Nephron (organoid): ENCODE measurements at regions not wholly inside any gene's neighbourhood (a gene's known extent, or its start where the extent isn't known, plus 50 kb on each side); places are given as distances from the start of the nearest gene placed in this dataset.

ENCODE experiments used
- H3K27ac Mint-ChIP-seq, 3 experiments: 2 replicates each; pipeline ENCODE4 v1.8.0; 2020; ENCODE audit warnings: mixed read lengths in 3 of 3, mild to moderate bottlenecking in 2 of 3, moderate library complexity in 1 of 3
- H3K27me3 Mint-ChIP-seq: 2 replicates; pipeline ENCODE4 v1.8.0; 2021; ENCODE audit warnings: low read depth, mild to moderate bottlenecking, moderate library complexity, mixed read lengths
- H3K36me3 Mint-ChIP-seq: 2 replicates; pipeline ENCODE4 v1.8.0; 2020; ENCODE audit warnings: low read depth, mixed read lengths
- H3K4me1 Mint-ChIP-seq: 2 replicates; pipeline ENCODE4 v1.8.0; 2020; ENCODE audit warnings: mixed read lengths
- H3K4me3 Mint-ChIP-seq, 3 experiments: 2 replicates each; pipeline ENCODE4 v1.8.0; 2020; ENCODE audit warnings: mild to moderate bottlenecking in 3 of 3, mixed read lengths in 3 of 3, moderate library complexity in 2 of 3
- H3K9me3 Mint-ChIP-seq: 2 replicates; pipeline ENCODE4 v1.8.0; 2020; ENCODE audit warnings: mixed read lengths
- TF ChIP-seq, protein P1 (sequence below), 3 experiments: fragments of 200-600 bp; sonication (generic); IDR thresholded peaks; one replicate each; pipeline ENCODE4 v1.5.0; 2021; ENCODE audit warnings: antibody characterized with exemption in 3 of 3; ENCODE audit not compliant: unreplicated experiment in 3 of 3

- Mint-ChIP-seq H3K27ac (no peak overlapping the region), H3K27me3 (no peaks in the 10 kb centered on the region), H3K36me3 (no peaks in the 10 kb centered on the region), H3K9me3 (peaks cover 2% of the 10 kb centered on the region), H3K4me1 (peaks cover 11% of the 10 kb centered on the region), H3K4me3 (no peak overlapping the region)
- TF ChIP-seq, protein P1, sequence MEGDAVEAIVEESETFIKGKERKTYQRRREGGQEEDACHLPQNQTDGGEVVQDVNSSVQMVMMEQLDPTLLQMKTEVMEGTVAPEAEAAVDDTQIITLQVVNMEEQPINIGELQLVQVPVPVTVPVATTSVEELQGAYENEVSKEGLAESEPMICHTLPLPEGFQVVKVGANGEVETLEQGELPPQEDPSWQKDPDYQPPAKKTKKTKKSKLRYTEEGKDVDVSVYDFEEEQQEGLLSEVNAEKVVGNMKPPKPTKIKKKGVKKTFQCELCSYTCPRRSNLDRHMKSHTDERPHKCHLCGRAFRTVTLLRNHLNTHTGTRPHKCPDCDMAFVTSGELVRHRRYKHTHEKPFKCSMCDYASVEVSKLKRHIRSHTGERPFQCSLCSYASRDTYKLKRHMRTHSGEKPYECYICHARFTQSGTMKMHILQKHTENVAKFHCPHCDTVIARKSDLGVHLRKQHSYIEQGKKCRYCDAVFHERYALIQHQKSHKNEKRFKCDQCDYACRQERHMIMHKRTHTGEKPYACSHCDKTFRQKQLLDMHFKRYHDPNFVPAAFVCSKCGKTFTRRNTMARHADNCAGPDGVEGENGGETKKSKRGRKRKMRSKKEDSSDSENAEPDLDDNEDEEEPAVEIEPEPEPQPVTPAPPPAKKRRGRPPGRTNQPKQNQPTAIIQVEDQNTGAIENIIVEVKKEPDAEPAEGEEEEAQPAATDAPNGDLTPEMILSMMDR (IDR thresholded peaks at IDR 0.05; ENCODE audit: unreplicated experiment in 3 of 3) = no peak
Observed at GRCh38 chr7:125391921-125392320, 462.3 kb upstream of the POT1 start.

GRCh38 chr7:125390981-125391380, 461.4 kb upstream of the POT1 start:
- H3K9me3 Mint-ChIP-seq = peaks cover 2% of the 10 kb centered on the region
- H3K4me1 Mint-ChIP-seq = peaks cover 11% of the 10 kb centered on the region
- peak overlapping the region; percentile 1 to 32 (median 17) for H3K27ac Mint-ChIP-seq
- TF ChIP-seq, protein P1 (IDR thresholded peaks at IDR 0.05; ENCODE audit: unreplicated experiment in 3 of 3) = no peak
- no peaks in the 10 kb centered on the region for H3K27me3 Mint-ChIP-seq
- no peak overlapping the region for H3K4me3 Mint-ChIP-seq
- H3K36me3 Mint-ChIP-seq = no peaks in the 10 kb centered on the region

DNA sequence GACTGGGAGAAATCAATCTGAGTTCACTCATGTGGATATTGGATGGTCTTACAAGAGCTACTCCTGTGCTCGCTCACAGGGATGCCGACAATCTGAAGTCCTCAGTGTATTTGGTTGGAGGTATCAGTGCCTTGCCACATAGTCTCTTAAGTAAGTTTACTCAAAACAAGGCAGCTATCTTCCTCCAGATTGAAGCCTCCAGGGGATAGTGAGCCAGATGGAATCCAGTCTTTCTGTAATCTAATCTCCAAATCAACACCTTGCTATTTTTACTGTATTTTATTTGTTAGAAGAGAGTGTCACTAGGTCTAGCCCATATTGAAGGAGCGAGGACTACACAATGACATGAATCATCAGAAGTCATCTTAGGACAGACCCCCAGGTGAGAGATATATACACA, 456.6 kb upstream of the POT1 start:
- Mint-ChIP-seq H3K27me3 (no peaks in the 10 kb centered on the region), H3K4me1 (peaks cover 11% of the 10 kb centered on the region), H3K27ac (no peak overlapping the region), H3K4me3 (no peak overlapping the region), H3K36me3 (no peaks in the 10 kb centered on the region), H3K9me3 (peaks cover 10% of the 10 kb centered on the region)
- TF ChIP-seq, protein P1 (IDR thresholded peaks at IDR 0.05; ENCODE audit: unreplicated experiment in 3 of 3) = no peak

- H3K27ac Mint-ChIP-seq = no peak overlapping the region
- H3K36me3 Mint-ChIP-seq = no peaks in the 10 kb centered on the region
- H3K4me3 Mint-ChIP-seq = no peak overlapping the region
- H3K9me3 Mint-ChIP-seq = peaks cover 10% of the 10 kb centered on the region
- no peaks in the 10 kb centered on the region for H3K27me3 Mint-ChIP-seq
- peaks cover 2% of the 10 kb centered on the region for H3K4me1 Mint-ChIP-seq
- TF ChIP-seq, protein P1 (IDR thresholded peaks at IDR 0.05; ENCODE audit: unreplicated experiment in 3 of 3) = no peak
Observed at GRCh38 chr7:125383324-125383723, 453.7 kb upstream of the POT1 start.

GRCh38 chr7:125382401-125382800, 452.8 kb upstream of the POT1 start:
- H3K36me3 Mint-ChIP-seq = no peaks in the 10 kb centered on the region
- no peaks in the 10 kb centered on the region for H3K27me3 Mint-ChIP-seq

DNA sequence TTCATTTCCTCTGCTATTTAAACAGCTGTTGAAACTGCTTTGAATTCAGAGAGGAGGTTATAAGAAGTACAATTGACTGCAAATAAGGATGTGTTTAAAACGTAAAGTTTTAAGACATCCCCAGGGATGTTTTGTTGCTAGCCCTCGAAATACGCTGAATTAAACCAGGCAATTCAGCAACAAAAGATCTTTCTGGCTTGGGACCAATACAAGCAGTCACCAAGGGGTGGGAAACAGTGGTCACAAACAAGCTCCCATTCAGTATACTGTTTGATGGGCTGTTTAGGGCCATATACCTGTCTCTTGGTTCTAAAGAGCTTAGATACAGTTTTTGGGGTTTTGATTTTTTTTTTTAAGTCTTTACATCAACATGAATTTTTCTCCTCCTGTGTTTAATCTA, 446.3 kb upstream of the POT1 start:
- no peaks in the 10 kb centered on the region for H3K36me3 Mint-ChIP-seq

More at GRCh38 chr7:125382401-125382800, 452.8 kb upstream of the POT1 start:
- Mint-ChIP-seq H3K4me3 (no peak overlapping the region), H3K27ac (no peak overlapping the region), H3K9me3 (peaks cover 10% of the 10 kb centered on the region), H3K4me1 (no peaks in the 10 kb centered on the region)
- TF ChIP-seq, protein P1 (IDR thresholded peaks at IDR 0.05; ENCODE audit: unreplicated experiment in 3 of 3) = no peak

More for the DNA sequence above, 446.3 kb upstream of the POT1 start:
- no peak overlapping the region for H3K27ac Mint-ChIP-seq
- H3K27me3 Mint-ChIP-seq = no peaks in the 10 kb centered on the region
- no peaks in the 10 kb centered on the region for H3K4me1 Mint-ChIP-seq
- no peak overlapping the region for H3K4me3 Mint-ChIP-seq
- no peaks in the 10 kb centered on the region for H3K9me3 Mint-ChIP-seq
- TF ChIP-seq, protein P1 (IDR thresholded peaks at IDR 0.05; ENCODE audit: unreplicated experiment in 3 of 3) = no peak
